ENCODE measurements at regions not wholly inside any gene's neighbourhood (a gene's known extent, or its start where the extent isn't known, plus 50 kb on each side); places are given as distances from the start of the nearest gene placed in this dataset.

- TF ChIP-seq RAD21 (IDR thresholded peaks at IDR 0.05 in 1 of 2, conservative IDR thresholded peaks at IDR 0.05 in 1 of 2; ENCODE audit: low read depth in 2 of 2, low read length in 2 of 2) (no peak), ATF3 (IDR thresholded peaks at IDR 0.05; ENCODE audit: insufficient read depth, low read depth, low read length) (no peak), POLR2A (IDR thresholded peaks at IDR 0.05; ENCODE audit: control extremely low read depth in 1 of 2, low read depth in 2 of 2, low read length in 2 of 2) (no peak), TBP (IDR thresholded peaks at IDR 0.05; ENCODE audit: low read depth, low read length) (no peak), BRCA1 (IDR thresholded peaks at IDR 0.05; ENCODE audit: low read depth, low read length) (no peak), EZH2 (IDR thresholded peaks at IDR 0.05; ENCODE audit: low read depth, low read length, severe bottlenecking) (no peak), FOSL1 (IDR thresholded peaks at IDR 0.05; ENCODE audit: insufficient read depth, low read depth, low read length) (no peak), CEBPB (IDR thresholded peaks at IDR 0.05; ENCODE audit: low read depth, low read length) (no peak), ZNF274 (IDR thresholded peaks at IDR 0.05; ENCODE audit: borderline replicate concordance, extremely low read depth, low read length) (no peak), EP300 (IDR thresholded peaks at IDR 0.05; ENCODE audit: borderline replicate concordance in 1 of 2, low read depth in 2 of 2, low read length in 2 of 2) (no peak), CHD2 (IDR thresholded peaks at IDR 0.05; ENCODE audit: low read length) (no peak), USF2 (IDR thresholded peaks at IDR 0.05; ENCODE audit: low read length) (no peak), SP2 (IDR thresholded peaks at IDR 0.05; ENCODE audit: low read length) (no peak)
- TF ChIP-seq, protein P1, sequence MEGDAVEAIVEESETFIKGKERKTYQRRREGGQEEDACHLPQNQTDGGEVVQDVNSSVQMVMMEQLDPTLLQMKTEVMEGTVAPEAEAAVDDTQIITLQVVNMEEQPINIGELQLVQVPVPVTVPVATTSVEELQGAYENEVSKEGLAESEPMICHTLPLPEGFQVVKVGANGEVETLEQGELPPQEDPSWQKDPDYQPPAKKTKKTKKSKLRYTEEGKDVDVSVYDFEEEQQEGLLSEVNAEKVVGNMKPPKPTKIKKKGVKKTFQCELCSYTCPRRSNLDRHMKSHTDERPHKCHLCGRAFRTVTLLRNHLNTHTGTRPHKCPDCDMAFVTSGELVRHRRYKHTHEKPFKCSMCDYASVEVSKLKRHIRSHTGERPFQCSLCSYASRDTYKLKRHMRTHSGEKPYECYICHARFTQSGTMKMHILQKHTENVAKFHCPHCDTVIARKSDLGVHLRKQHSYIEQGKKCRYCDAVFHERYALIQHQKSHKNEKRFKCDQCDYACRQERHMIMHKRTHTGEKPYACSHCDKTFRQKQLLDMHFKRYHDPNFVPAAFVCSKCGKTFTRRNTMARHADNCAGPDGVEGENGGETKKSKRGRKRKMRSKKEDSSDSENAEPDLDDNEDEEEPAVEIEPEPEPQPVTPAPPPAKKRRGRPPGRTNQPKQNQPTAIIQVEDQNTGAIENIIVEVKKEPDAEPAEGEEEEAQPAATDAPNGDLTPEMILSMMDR (IDR thresholded peaks at IDR 0.05; ENCODE audit: control extremely low read depth in 1 of 3, insufficient read depth in 1 of 3, low read depth in 1 of 3, low read length in 3 of 3): no peak
Observed at GRCh38 chr14:53743371-53743770, 213.3 kb downstream of the BMP4 start.

Measured in H1 (cell line).